Neural crest cell (in vitro differentiated cells): ENCODE measurements at regions not wholly inside any gene's neighbourhood (a gene's known extent, or its start where the extent isn't known, plus 50 kb on each side); places are given as distances from the start of the nearest gene placed in this dataset.

ENCODE experiments used
- DNase-seq: peaks from one replicate; pipeline ENCODE4 v3.0.0; 2021; ENCODE audit warnings: low read depth, mixed read lengths, low spot score
- H3K27ac Mint-ChIP-seq: one replicate; pipeline ENCODE4 v1.8.0; 2021; ENCODE audit warnings: mild to moderate bottlenecking, mixed read lengths; ENCODE audit not compliant: unreplicated experiment
- H3K27me3 Mint-ChIP-seq: 2 replicates; pipeline ENCODE4 v1.8.0; 2021; ENCODE audit warnings: low read depth, mild to moderate bottlenecking, mixed read lengths
- H3K36me3 Mint-ChIP-seq: 2 replicates; pipeline ENCODE4 v1.8.0; 2021; ENCODE audit warnings: low read depth, mild to moderate bottlenecking, mixed read lengths
- H3K4me1 Mint-ChIP-seq: 2 replicates; pipeline ENCODE4 v1.8.0; 2021; ENCODE audit warnings: mixed read lengths
- H3K4me3 Mint-ChIP-seq: one replicate; pipeline ENCODE4 v1.8.0; 2021; ENCODE audit warnings: mild to moderate bottlenecking, mixed read lengths
- H3K9me3 Mint-ChIP-seq: 2 replicates; pipeline ENCODE4 v1.8.0; 2021; ENCODE audit warnings: mixed read lengths
- TF ChIP-seq, protein P1 (sequence below): fragments of 200-600 bp; sonication (generic); conservative IDR thresholded peaks from 2 replicates; pipeline ENCODE4 v1.5.0; 2021; ENCODE audit warnings: antibody characterized with exemption, mild to moderate bottlenecking

DNA sequence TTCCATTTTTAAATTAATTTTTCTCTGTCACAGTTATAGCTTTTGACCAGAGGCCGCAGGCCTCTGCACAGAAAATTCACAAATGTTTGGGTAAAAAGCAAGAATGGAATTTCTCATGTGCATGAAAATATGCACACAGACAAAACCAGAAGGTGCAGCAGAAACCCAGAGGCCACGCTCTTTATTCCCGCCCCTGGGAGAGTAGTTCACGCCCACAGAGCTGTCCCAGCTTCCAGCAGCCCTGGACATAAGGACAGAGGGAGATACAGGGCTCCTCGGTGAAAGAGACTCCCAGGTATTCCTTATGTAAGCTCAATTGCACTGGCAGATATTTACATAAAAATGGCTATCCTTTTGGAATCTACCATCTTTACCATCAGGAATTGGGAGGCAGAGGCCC is 245.2 kb upstream of the NFE2L3 start:
- TF ChIP-seq, protein P1, sequence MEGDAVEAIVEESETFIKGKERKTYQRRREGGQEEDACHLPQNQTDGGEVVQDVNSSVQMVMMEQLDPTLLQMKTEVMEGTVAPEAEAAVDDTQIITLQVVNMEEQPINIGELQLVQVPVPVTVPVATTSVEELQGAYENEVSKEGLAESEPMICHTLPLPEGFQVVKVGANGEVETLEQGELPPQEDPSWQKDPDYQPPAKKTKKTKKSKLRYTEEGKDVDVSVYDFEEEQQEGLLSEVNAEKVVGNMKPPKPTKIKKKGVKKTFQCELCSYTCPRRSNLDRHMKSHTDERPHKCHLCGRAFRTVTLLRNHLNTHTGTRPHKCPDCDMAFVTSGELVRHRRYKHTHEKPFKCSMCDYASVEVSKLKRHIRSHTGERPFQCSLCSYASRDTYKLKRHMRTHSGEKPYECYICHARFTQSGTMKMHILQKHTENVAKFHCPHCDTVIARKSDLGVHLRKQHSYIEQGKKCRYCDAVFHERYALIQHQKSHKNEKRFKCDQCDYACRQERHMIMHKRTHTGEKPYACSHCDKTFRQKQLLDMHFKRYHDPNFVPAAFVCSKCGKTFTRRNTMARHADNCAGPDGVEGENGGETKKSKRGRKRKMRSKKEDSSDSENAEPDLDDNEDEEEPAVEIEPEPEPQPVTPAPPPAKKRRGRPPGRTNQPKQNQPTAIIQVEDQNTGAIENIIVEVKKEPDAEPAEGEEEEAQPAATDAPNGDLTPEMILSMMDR: no peak
- H3K4me3 Mint-ChIP-seq: no peak overlapping the region
- no peaks in the 10 kb centered on the region for H3K36me3 Mint-ChIP-seq
- H3K9me3 Mint-ChIP-seq: no peaks in the 10 kb centered on the region
- no peaks in the 10 kb centered on the region for H3K27me3 Mint-ChIP-seq
- no peak for DNase-seq
- H3K27ac Mint-ChIP-seq: no peak overlapping the region
- no peaks in the 10 kb centered on the region for H3K4me1 Mint-ChIP-seq

DNA sequence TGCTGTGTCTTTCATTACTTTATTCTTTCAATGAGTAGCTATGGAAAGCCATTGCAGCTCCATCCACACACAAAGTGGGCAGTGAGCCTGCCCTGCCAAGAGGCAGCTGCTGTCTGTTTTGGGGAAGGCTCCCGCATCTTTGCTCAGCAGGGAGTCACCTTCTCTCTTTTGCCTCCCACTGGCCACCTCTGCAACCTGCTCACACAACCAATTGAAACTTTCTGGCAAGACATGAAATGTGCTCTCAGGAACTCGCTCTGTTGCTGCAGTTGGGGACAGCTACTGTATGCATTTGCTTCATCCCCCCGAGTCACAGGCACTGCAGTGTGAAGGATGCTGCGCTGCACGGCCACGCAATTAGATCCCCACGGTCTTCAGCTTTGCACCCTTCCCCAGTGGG is 244.8 kb upstream of the NFE2L3 start:
- Mint-ChIP-seq H3K27ac (no peak overlapping the region), H3K4me1 (no peaks in the 10 kb centered on the region), H3K4me3 (no peak overlapping the region), H3K36me3 (no peaks in the 10 kb centered on the region), H3K27me3 (no peaks in the 10 kb centered on the region), H3K9me3 (no peaks in the 10 kb centered on the region)
- DNase-seq: no peak
- TF ChIP-seq, protein P1: no peak

DNA sequence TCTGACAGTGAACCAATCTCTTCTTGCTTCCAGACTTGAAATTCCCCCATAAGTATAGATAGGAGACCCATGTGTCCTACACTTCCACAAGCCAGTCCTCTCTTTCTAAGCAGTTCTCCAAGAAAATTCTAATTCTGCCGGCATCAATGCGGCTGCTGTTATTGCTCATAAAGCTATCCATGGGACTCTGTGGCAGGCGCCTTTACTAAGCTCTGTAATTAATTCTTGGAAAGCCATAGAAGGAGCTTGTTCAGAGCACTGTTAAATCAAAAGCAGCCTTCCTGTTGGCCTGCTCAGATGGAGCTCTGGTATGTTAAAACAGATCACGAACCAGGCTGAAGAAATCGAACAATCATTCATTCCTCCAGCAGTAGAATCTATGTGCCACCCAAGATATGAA is 244.3 kb upstream of the NFE2L3 start:
- H3K27me3 Mint-ChIP-seq: no peaks in the 10 kb centered on the region
- H3K27ac Mint-ChIP-seq: no peak overlapping the region
- TF ChIP-seq, protein P1: no peak
- no peaks in the 10 kb centered on the region for H3K36me3 Mint-ChIP-seq
- no peaks in the 10 kb centered on the region for H3K4me1 Mint-ChIP-seq
- no peaks in the 10 kb centered on the region for H3K9me3 Mint-ChIP-seq
- DNase-seq: no peak
- H3K4me3 Mint-ChIP-seq: no peak overlapping the region

DNA sequence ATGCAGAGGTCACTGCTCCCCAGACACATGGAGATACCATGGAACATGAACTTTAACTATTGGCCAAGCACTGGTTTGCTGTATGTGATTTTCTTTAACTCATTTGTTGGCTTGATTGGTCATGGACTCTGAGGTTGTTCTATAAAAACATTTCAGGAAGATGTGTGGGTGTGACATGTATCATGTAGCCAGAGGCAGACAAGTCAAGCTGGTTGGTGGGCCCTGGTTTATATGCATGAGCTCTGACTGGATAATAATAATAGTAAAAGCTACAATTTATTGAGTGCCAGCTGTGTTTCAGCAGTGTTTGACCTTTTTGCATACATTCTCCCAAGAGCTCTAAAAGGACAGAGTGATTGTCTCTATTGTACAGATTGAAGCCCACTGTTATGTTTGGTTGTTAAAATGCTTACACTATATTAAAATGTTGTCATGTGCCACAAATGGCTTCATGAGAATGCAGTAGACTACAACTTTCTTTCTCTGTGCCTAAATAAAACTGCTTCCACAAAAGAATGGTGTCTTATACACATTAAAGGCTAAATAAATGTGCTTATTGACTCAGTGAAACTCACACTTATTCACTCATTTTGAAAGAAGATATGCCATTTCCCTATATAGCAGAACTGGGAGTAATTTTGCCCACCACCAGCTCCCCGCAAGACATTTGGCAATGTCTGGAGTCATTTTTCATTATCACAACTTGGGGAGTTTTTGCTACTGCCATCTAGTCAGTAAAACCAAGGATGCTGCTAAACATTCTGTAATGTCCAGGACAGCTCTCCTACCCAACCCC is 243.6 kb upstream of the NFE2L3 start:
- TF ChIP-seq, protein P1: no peak
- Mint-ChIP-seq H3K4me1 (no peaks in the 10 kb centered on the region), H3K4me3 (no peak overlapping the region), H3K9me3 (no peaks in the 10 kb centered on the region), H3K36me3 (no peaks in the 10 kb centered on the region), H3K27ac (no peak overlapping the region), H3K27me3 (no peaks in the 10 kb centered on the region)
- no peak for DNase-seq

DNA sequence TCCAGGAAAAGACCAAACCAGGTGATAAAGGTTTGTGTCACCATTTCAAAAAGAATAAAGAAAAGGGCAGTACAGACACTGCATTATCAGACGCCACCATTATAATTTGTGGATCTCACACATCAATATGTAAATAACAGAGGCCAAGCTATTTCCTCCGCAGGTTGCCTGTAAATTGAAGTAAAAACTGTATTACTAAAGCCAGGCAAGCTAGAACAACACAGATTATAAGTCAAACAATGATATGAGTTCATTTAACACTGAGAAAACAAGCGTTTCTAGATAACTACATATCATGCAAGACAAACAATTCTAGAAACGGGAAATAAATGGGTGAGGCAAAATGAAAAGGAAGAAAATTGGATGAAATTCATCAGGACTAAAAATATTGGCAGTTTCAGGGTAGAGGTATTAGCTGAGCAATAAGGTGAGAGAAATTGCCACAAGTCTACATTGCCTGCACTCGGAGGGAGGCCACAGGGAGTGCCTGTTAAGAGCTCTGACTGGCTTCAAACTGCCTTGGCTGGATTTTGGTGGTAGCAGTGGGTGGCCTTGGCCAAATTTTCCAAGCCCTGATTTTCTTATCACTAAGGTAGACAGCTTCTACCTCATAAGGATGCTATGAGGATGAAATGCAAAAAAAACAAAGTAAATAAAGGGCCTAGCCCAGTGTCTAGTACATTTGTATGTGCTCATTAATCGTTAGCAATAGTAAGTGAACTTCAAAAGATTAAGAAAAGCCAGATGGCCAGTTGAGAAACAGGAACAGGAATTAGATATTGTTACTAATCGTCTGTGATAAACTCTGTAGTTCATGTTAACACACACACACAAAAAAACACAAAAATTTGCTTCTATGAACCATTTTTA is 240.0 kb upstream of the NFE2L3 start:
- TF ChIP-seq, protein P1: no peak
- DNase-seq: no peak
- no peak overlapping the region for H3K4me3 Mint-ChIP-seq
- H3K27ac Mint-ChIP-seq: no peak overlapping the region
- peaks cover 3% of the 10 kb centered on the region for H3K27me3 Mint-ChIP-seq
- H3K4me1 Mint-ChIP-seq: peaks cover 4% of the 10 kb centered on the region
- H3K36me3 Mint-ChIP-seq: no peaks in the 10 kb centered on the region
- peaks cover 4% of the 10 kb centered on the region for H3K9me3 Mint-ChIP-seq
